Left colon (tissue), 2 donors: ENCODE measurements at regions not wholly inside any gene's neighbourhood (a gene's known extent, or its start where the extent isn't known, plus 50 kb on each side); places are given as distances from the start of the nearest gene placed in this dataset.

Source experiments
- ATAC-seq: fragments of 200-7000 bp; cut with Tn5 transposase; one replicate; pipeline ENCODE4 v1.9.1; 2020; ENCODE audit warnings: mild to moderate bottlenecking, moderate library complexity
- DNase-seq, 2 donors: peaks; one replicate each; pipeline ENCODE4 v3.0.0-alpha.2; 2020
- intact Hi-C, 2 donors: fragments of 100-400 bp; cut with DNase I in 1 of 2; cut with micrococcal nuclease in 1 of 2; formaldehyde crosslinking; loops; one replicate each; pipeline versions ENCODE4 v1.11.2 to v1.14.0; 2022; cut with DNase I, micrococcal nuclease
- donor health status: DM: no; HTN: no; CAD: no.
- donor health status: DM: yes; HTN: yes; CAD: no.

GRCh38 chr13:104256701-104257100 lies 1190.5 kb upstream of the SLC10A2 start:
- no peak for DNase-seq
- no peak for ATAC-seq
- intact Hi-C loops = no loop called here

DNA sequence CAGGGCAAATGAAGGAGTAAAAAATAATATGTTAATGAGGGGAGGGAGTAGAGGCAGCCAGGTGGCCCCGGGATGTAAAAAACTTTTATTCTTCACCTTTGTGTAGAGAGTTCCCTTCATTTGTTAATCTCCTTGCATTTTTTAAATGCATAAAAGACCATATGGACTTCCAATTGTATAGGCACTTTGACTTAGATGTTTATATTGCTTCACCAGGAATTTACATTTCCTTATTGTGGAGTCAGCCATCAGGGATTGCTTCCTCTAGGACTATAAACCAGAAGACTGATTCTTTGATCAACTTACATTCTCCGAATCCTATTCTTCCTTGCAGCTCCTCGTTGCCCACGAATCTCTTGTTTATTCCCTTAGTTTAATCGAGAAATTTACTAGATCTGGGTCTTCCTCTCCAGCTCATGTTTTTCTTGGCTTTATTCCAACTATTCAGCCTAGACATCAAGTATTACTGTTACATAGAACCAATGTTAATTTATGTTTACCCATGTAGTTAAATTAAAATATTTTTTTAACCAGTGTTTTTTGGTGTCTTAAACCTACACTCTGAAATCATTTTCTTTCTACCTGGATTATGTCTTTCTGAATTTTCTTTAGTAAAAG lies 1187.0 kb upstream of the SLC10A2 start:
- intact Hi-C loops = no loop called here

DNA sequence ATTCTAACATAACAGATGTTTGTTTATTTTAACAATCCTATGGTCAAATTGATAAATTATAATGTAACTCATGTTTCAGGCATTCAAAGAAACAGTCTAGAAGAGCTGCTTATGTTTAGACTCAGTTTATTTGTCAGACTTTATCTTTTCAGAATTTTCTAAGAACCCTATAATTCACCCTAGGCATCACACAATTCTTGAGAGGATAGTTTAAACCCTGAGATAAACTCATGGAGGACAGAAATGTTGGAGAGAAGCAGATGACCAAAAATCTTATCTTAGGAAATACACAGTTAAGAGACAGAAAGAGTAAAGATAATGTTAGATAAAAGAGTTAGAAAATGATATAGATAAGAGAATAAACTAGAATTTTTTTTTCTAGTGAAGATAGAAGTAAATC lies 1185.7 kb upstream of the SLC10A2 start:
- intact Hi-C loops = no loop called here
- no peak for ATAC-seq

More for the DNA sequence above, 1187.0 kb upstream of the SLC10A2 start:
- DNase-seq (no peak), ATAC-seq (no peak)

DNA sequence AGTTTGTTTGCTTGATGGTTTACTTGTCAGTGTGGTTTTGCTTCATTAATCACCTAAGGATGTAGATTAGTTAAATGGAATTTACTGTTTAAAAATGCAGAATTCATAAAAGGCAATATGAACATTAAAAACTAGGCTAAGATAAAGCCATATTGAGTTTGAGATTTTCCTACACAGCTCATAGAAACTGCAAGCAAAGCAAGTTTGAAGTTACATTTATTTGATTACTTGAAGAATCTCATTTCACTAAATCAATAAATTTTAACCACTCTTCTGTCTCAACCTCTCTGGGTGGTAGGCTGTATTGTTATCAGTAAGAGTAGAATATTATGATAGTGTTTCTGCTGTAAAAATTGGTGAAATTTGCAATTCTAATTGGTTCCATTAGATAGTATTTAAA lies 1180.7 kb upstream of the SLC10A2 start:
- DNase-seq (no peak), ATAC-seq (no peak)
- intact Hi-C loops = no loop called here

More for the DNA sequence above, 1185.7 kb upstream of the SLC10A2 start:
- DNase-seq = no peak

- intact Hi-C loops = no loop called here
- no peak for ATAC-seq
- no peak for DNase-seq
Observed at GRCh38 chr13:104206450-104207044, 1140.3 kb upstream of the SLC10A2 start.

- ATAC-seq = no peak
- intact Hi-C loops = no loop called here
- no peak for DNase-seq
Observed at GRCh38 chr13:104204177-104204576, 1138.0 kb upstream of the SLC10A2 start.

- DNase-seq (no peak), ATAC-seq (no peak)
- intact Hi-C loops = no loop called here
Observed at GRCh38 chr13:104198801-104199200, 1132.6 kb upstream of the SLC10A2 start.

DNA sequence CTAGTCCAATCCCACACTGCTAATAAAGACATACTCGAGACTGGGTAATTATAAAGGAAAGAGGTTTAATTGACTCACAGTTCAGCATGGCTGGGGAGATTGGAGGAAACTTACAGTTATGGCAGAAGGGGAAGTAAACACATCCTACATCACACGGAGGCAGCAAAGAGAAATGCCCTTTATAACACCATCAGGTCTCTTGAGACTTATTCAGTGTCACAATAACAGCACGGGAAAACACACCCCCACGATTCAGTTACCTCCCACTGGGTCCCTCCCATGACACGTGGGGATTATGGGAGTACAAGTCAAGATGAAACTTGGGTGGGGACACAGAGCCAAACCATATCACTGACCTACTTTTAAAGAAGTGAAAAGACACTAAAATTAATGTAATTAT lies 1130.4 kb upstream of the SLC10A2 start:
- ATAC-seq = no peak
- intact Hi-C loops = no loop called here

DNA sequence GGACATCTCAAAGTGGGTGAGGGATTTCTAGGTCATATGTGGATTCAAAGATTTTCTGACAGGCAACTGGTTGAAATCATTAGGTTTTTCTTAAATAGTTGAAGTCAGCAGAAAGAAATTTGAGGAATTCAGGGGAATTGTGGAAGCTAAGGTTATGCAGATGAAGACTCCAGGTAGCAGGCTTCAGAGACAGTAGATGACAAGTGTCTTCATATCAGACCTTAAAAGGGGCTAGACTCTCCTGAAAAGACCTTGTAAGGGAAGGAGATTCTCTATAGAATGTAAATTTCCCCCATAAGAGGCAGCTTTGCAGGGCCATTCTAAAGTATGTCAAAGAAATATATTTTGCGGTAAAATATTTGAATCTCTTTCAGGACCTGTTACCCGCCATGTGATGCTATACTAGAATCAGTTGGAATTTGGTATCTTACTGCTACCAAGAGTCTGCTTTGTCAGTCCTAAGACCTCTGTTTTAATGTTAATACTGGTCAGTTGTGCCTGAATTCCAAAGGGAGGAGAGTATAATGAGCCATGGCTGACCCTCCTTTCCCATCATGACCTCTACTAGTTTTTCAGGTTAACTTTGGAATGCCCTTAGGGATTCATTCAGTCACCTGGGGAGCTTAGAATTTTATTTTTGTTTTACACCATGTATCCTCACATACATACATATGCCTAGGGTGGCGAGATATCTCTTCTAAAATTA lies 1115.5 kb upstream of the SLC10A2 start:
- intact Hi-C loops = no loop called here
- ATAC-seq = no peak
- no peak for DNase-seq

More for the DNA sequence above, 1130.4 kb upstream of the SLC10A2 start:
- no peak for DNase-seq

DNA sequence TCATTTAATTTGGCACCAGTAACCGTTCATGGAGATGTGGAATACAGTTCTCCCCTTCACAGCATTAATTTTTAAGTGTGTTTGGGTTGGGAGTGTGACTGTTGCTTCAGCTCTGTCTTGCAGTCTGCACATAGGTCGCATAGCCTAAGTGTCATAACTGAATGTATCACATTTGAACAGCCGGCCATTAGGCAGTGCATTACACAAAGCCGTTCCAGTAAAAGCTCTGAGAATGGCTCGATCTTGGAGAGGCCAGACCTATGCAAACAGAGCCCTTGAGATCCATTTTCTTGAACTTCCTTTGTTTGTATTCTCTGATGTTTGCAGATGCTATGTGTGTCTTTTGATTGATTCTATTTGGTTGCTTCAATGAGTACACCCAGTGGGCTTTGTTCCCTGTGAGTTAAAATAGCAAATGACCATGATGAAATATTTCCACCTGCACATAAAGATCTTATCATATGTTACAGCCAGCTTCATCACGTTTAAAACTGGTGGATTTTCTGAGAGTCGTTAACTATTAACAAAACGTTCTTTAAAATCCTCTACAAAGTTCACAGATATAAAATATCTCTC lies 1104.9 kb upstream of the SLC10A2 start:
- intact Hi-C loops = no loop called here
- no peak for DNase-seq
- no peak for ATAC-seq

- ATAC-seq (no peak), DNase-seq (no peak)
- intact Hi-C loops = no loop called here
Observed at GRCh38 chr13:104163866-104164630, 1097.8 kb upstream of the SLC10A2 start.

DNA sequence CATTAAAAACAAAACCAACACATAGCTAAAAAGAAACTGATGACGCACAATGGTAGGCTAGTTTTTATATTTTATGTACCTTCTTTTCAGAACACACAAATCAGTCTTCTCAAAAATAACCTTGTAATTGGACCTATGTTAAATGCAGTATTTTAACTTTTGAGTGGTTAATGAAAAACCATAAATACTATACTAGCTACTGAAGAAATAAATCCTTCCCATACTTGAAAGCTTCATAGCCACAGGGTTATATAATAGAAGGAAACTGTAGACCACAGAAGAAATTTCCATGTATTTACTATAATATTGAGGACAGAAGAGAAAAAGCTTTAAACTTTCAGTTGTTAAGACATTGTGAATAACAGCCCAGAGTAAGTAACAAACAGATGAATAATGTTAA lies 1094.3 kb upstream of the SLC10A2 start:
- ATAC-seq (no peak), DNase-seq (no peak)
- intact Hi-C loops = no loop called here

DNA sequence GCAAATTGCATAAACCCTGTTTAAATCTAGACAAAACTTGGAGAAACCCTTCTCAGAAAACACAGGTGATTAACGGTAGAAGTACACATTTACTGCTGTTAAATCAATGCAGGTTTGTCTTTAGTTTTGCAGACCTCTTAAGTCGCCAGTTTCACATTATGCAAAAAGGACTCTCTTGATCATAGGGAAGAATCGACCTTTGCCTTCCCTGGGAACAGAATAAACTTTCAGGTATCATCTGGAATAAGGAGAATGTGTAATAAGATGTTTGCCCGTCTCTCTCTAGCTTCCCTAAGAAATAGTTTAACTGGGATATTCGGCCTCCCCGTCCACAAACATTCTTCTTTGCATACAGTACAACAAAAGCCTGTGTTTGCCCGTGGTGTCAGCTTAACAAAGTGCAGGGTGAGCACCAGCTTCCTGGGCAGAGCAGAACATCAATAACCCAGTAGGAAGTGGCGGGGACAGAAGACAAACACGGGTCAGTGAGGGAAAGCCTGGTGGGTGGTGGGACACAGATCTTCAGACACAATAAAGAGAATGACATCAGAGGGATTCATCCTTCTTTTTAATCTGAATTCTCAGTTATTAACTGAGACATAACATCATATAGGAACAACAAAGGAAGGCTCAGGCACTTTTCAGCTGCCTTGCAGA lies 1077.7 kb upstream of the SLC10A2 start:
- no peak for DNase-seq
- ATAC-seq = no peak
- intact Hi-C loops = no loop called here

DNA sequence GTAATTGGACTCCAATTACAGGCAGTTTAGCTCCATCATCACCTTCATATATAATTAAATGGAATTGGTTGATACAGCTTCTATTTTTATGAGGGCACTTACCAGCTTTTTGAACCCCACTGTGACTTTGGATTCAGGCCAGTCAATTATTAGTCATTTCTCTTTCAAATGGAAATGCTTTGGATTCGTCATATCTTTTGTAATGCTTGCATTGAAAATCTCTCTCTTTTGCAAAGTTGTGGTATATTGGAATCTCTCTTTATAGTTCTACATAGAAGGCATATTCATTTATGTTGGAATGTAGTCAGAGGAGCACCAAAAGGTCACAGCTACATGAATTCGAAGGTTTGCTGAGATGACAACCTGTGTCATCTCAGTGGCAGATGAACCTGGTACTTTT lies 1074.3 kb upstream of the SLC10A2 start:
- DNase-seq = no peak
- no peak for ATAC-seq
- intact Hi-C loops = no loop called here

DNA sequence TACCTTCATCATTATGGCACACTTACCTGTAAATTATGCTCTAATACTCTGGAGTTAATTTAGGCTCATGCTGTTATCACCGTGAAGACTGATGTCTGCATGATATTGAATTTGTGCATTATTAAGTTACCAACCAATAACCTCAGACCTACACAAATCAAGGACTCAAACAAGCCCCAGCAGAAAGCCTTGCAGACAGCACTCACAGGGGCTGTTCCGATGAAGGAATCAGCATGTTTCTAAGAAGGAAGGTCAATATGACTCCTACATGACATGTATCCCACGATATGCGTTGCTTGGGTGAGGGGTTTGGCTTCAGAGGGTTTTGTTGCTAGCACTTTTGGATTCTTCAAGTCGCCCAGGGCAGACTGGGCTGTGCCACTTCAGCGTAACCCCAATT lies 1071.2 kb upstream of the SLC10A2 start:
- DNase-seq = no peak
- no peak for ATAC-seq
- intact Hi-C loops = no loop called here

- DNase-seq = no peak
- no peak for ATAC-seq
- intact Hi-C loops = no loop called here
Observed at GRCh38 chr13:104132849-104133248, 1066.6 kb upstream of the SLC10A2 start.

DNA sequence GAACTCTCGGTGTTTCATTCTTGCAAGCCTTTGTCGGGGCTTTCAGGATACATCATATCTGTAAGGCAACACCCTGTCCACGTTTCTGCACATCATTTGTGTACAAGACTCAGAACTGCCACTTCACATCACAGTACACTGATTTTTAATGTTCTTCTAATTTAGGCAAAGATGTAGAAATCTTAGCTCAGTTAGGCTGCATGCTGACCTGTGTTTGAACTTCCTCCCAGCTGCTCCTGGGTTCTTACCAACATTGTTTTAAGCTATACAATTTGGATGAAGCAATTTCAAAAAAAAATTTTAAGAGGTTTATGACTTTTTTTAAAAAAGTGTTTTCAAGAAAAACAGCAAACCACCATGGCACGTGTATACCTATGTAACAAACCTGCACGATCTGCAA lies 1047.9 kb upstream of the SLC10A2 start:
- DNase-seq (no peak), ATAC-seq (no peak)
- intact Hi-C loops = no loop called here

GRCh38 chr13:104111031-104111430 lies 1044.8 kb upstream of the SLC10A2 start:
- ATAC-seq (no peak), DNase-seq (no peak)
- intact Hi-C loops = no loop called here
